CD4-positive, alpha-beta T cell treated with Interleukin-2 at 100 ng/mL for 4 hours (primary cell): ENCODE measurements at regions not wholly inside any gene's neighbourhood (a gene's known extent, or its start where the extent isn't known, plus 50 kb on each side); places are given as distances from the start of the nearest gene placed in this dataset.
A peak's percentile ranks its signal among the peaks of the same experiment; 100 is the strongest.

Experiments
- DNase-seq: peaks from one replicate; pipeline ENCODE4 v3.0.0-alpha.2; 2020; ENCODE audit warnings: low spot score

- DNase-seq, result no peak
Observed at GRCh38 chr3:161444694-161445077, 51.9 kb upstream of the OTOL1 start.

DNA sequence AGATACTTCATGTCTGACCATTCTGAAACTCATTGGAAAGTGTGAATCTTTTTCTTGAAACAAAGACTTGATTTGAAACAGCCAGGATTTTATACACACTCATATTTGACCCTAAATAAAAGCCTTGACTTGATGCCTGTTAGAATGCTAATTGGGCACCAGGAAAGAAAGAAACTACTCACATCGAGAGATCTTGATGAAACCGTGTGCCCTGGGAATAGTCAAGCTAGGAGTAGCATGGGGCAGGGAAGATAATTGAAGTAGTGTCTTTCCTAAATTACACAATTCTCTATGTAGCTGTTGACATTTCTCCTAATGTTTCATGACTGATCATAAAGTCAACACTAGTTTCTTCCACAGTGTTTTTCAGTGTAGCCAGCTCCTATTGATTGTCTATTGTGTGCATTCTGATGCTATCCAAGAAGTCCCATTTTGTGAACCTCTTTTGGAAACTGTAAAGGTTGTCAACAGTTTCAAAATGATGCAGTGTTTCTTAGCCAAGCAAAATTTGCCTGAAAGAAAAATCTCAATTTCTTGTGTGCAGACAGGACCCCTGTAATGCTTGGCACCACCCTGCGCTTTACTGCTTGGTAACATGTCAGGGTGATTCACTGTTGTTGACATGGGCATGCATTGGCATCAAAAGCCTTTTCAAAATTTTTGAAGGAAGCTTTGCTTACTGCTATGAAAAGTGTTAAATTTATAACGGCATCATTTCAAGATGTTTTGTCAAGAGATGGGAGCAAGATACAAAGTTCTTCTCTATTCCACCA lies 52.5 kb upstream of the OTOL1 start:
- no peak for DNase-seq

- DNase-seq, result no peak
Observed at GRCh38 chr3:161430307-161430706, 59.0 kb upstream of the SPTSSB start.

GRCh38 chr3:161427347-161427746 lies 56.0 kb upstream of the SPTSSB start:
- DNase-seq, result no peak

DNA sequence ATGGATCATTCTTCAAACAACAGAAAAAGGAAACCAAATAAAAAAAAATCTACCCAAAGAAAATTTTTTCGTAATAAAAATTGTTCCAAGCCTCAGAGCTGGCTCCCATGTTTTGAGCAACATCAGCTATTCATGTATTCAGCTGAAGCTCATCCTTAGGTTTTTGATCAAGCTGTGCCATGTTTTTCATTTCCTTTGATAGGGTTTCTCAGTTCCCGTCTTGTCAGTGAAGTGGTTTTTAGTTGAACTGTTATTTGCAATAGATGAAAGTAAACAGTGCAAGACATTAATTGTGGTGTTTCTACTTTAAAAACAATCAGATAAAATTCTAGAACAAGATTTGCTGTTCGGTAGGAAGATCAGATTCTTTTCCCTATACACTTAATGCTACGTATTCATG lies 55.4 kb upstream of the SPTSSB start:
- no peak for DNase-seq

- DNase-seq, result peak; percentile 58
Observed at GRCh38 chr3:161423911-161424522, 52.7 kb upstream of the SPTSSB start.

- DNase-seq, result no peak
Observed at GRCh38 chr3:161422171-161422700, 50.9 kb upstream of the SPTSSB start.
